Prostate gland (tissue), 2 donors: ENCODE measurements at regions not wholly inside any gene's neighbourhood (a gene's known extent, or its start where the extent isn't known, plus 50 kb on each side); places are given as distances from the start of the nearest gene placed in this dataset.

Source experiments
- POLR2A ChIP-seq: fragments of 450-650 bp; IDR thresholded peaks from one replicate; pipeline ENCODE4 v1.6.1; 2016; ENCODE audit warnings: antibody characterized with exemption, mild to moderate bottlenecking
- TF ChIP-seq, protein P1 (sequence below), 4 experiments: fragments of 200-600 bp in 2 of 4; fragments of 450-650 bp in 2 of 4; sonication (generic) in 2 of 4; IDR thresholded peaks; 1 replicate in 3 of 4; 2 replicates in 1 of 4; pipeline ENCODE4 v1.5.1; 2016 to 2019; ENCODE audit warnings: antibody characterized with exemption in 4 of 4, mild to moderate bottlenecking in 2 of 4, moderate library complexity in 2 of 4

DNA sequence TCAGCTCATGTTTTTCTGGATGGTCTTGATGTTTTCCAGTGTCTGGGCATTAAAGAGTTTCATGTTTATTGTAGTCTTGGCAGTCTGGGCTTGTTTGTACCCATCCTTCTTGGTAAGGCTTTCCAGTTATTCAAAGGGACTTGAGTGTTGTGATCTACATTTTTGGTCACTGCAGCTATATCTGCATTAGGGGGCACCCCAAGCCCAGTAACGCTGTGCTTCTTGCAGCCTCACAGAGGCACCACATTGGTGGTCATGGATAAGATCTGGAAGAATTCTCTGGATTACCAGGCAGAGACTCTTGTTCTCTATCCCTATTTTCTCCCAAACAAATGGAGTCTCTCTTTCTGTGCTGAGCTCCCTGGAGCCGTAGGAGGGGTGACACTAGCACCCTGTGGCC, 451.5 kb upstream of the FAT3 start:
- TF ChIP-seq, protein P1, sequence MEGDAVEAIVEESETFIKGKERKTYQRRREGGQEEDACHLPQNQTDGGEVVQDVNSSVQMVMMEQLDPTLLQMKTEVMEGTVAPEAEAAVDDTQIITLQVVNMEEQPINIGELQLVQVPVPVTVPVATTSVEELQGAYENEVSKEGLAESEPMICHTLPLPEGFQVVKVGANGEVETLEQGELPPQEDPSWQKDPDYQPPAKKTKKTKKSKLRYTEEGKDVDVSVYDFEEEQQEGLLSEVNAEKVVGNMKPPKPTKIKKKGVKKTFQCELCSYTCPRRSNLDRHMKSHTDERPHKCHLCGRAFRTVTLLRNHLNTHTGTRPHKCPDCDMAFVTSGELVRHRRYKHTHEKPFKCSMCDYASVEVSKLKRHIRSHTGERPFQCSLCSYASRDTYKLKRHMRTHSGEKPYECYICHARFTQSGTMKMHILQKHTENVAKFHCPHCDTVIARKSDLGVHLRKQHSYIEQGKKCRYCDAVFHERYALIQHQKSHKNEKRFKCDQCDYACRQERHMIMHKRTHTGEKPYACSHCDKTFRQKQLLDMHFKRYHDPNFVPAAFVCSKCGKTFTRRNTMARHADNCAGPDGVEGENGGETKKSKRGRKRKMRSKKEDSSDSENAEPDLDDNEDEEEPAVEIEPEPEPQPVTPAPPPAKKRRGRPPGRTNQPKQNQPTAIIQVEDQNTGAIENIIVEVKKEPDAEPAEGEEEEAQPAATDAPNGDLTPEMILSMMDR (IDR thresholded peaks at IDR 0.05): no peak
- TF ChIP-seq POLR2A: no peak
